ENCODE measurements at regions not wholly inside any gene's neighbourhood (a gene's known extent, or its start where the extent isn't known, plus 50 kb on each side); places are given as distances from the start of the nearest gene placed in this dataset.

- Histone ChIP-seq H2AK5ac (ENCODE audit: low read depth, low read length) (no peak overlapping the region), H3K14ac (ENCODE audit: insufficient read length) (no peak overlapping the region), H4K8ac (ENCODE audit: extremely low read depth, insufficient read depth, low read length) (no peak overlapping the region), H3K23me2 (ENCODE audit: low read depth, low read length) (no peaks in the 10 kb centered on the region), H3K27ac (ENCODE audit: low read depth, low read length) (no peak overlapping the region), H3K79me2 (ENCODE audit: control insufficient read depth in 1 of 2, insufficient read depth in 2 of 2, low read length in 2 of 2) (no peaks in the 10 kb centered on the region), H3K4me1 (replicated peaks in 1 of 4; ENCODE audit: control insufficient read depth in 3 of 4, insufficient read depth in 4 of 4, low read length in 3 of 4) (peaks cover 0 to under 1% (median 0%) of the 10 kb centered on the region in 4 experiments; a peak in 2 of 7 replicates), H3K4ac (replicated peaks; ENCODE audit: insufficient read length, low read depth, low read length) (no peak overlapping the region), H3K23ac (ENCODE audit: insufficient read length) (no peak overlapping the region), H3K18ac (ENCODE audit: extremely low read depth, low read length) (no peak overlapping the region), H2BK20ac (ENCODE audit: low read length) (no peak overlapping the region), H2AFZ (ENCODE audit: low read length) (no peak overlapping the region), H4K20me1 (replicated peaks in 1 of 2; ENCODE audit: control insufficient read depth in 1 of 2, insufficient read depth in 2 of 2, low read length in 2 of 2) (no peaks in the 10 kb centered on the region), H3K27me3 (replicated peaks in 1 of 4; ENCODE audit: control insufficient read depth in 3 of 4, extremely low read depth in 1 of 4, insufficient read depth in 3 of 4, low read length in 3 of 4) (no peaks in the 10 kb centered on the region), H3K36me3 (ENCODE audit: control insufficient read depth in 2 of 4, insufficient read depth in 4 of 4, low read length in 3 of 4) (no peaks in the 10 kb centered on the region), H4K91ac (replicated peaks; ENCODE audit: insufficient read length, low read length) (no peak overlapping the region), H3K9me3 (ENCODE audit: insufficient read depth in 2 of 2, low read depth in 1 of 2, low read length in 1 of 2) (no peaks in the 10 kb centered on the region), H2BK5ac (ENCODE audit: low read depth, low read length) (no peak overlapping the region), H3K56ac (replicated peaks; ENCODE audit: insufficient read length, low read depth, low read length) (no peak overlapping the region), H3K79me1 (ENCODE audit: low read depth, low read length) (no peaks in the 10 kb centered on the region), H3K4me3 (ENCODE audit: extremely low read depth in 1 of 4, insufficient read depth in 2 of 4, low read depth in 3 of 4, low read length in 4 of 4) (no peak overlapping the region), H3K4me2 (ENCODE audit: insufficient read depth in 1 of 2, low read depth in 2 of 2, low read length in 2 of 2) (no peak overlapping the region), H2BK120ac (replicated peaks; ENCODE audit: low read depth, low read length) (no peak overlapping the region), H4K5ac (ENCODE audit: insufficient read length, low read depth, low read length) (no peak overlapping the region), H2BK15ac (ENCODE audit: low read length) (no peak overlapping the region), H2BK12ac (ENCODE audit: low read depth, low read length) (no peak overlapping the region), H3K9ac (replicated peaks in 1 of 4; ENCODE audit: extremely low read depth in 1 of 4, low read depth in 3 of 4, low read length in 3 of 4) (no peak overlapping the region)
- WGBS, 2 experiments (ENCODE audit: extremely low coverage in 1 of 2, insufficient coverage in 1 of 2, insufficient read length in 1 of 2, insufficient replicate concordance in 2 of 2, low coverage in 1 of 2, low lambda C conversion rate in 2 of 2, missing lambda C conversion rate in 1 of 2): 50% methylated on average over 2 of the region's 2 CpGs; no CpG with 5 or more reads in 1 of the 2 experiments
- FAIRE-seq (no peak), DNase-seq (ENCODE audit: low read depth in 1 of 2, low spot score in 2 of 2) (no peak)
- TF ChIP-seq TCF12 (IDR thresholded peaks at IDR 0.05; ENCODE audit: low read depth, low read length) (no peak), MAX (IDR thresholded peaks at IDR 0.05) (no peak), BCL11A (IDR thresholded peaks at IDR 0.05; ENCODE audit: low read depth in 2 of 2, low read length in 2 of 2) (no peak), BRCA1 (IDR thresholded peaks at IDR 0.05; ENCODE audit: low read depth, low read length) (no peak), RBBP5 (IDR thresholded peaks at IDR 0.05; ENCODE audit: borderline replicate concordance, low read depth, low read length) (no peak), YY1 (IDR thresholded peaks at IDR 0.05; ENCODE audit: low read depth, low read length) (no peak), POLR2A (IDR thresholded peaks at IDR 0.05; ENCODE audit: control extremely low read depth in 1 of 2, low read depth in 2 of 2, low read length in 2 of 2) (no peak), CTBP2 (IDR thresholded peaks at IDR 0.05; ENCODE audit: borderline replicate concordance, insufficient read depth, insufficient read length, low read length) (no peak), CHD2 (IDR thresholded peaks at IDR 0.05; ENCODE audit: low read length) (no peak)
- TF ChIP-seq, protein P1, sequence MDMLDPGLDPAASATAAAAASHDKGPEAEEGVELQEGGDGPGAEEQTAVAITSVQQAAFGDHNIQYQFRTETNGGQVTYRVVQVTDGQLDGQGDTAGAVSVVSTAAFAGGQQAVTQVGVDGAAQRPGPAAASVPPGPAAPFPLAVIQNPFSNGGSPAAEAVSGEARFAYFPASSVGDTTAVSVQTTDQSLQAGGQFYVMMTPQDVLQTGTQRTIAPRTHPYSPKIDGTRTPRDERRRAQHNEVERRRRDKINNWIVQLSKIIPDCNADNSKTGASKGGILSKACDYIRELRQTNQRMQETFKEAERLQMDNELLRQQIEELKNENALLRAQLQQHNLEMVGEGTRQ (IDR thresholded peaks at IDR 0.05; ENCODE audit: low read length): no peak
- ChIA-PET CTCF (ENCODE audit: partially characterized antibody) (interaction anchor here (1.1 kb wide), 1 partner anchor 32 kb away, joined by 3 read pairs; no protein-coding TSS in a partner anchor), POLR2A (ENCODE audit: partially characterized antibody) (no interaction called here)
These were observed 442.0 kb upstream of the ANKRD30A start for GRCh38 chr10:36683421-36683820.
